Globus pallidus (tissue), 1 donor: ENCODE measurements at regions not wholly inside any gene's neighbourhood (a gene's known extent, or its start where the extent isn't known, plus 50 kb on each side); places are given as distances from the start of the nearest gene placed in this dataset.
A peak's percentile ranks its signal among the peaks of the same experiment; 100 is the strongest.
"Not testable (repeated sequence)": the region's sequence is repeated elsewhere in the genome, so short reads cannot be mapped to it uniquely, and the experiment has no call there.

Experiments used
- DNase-seq: peaks from one replicate; pipeline ENCODE4 v3.0.0-alpha.2; 2015; ENCODE audit warnings: low spot score

- no peak for DNase-seq
Measured at GRCh38 chr14:52202151-52202550, 65.3 kb upstream of the PTGDR start.

GRCh38 chr14:52190337-52190931, 77.1 kb upstream of the PTGDR start:
- no peak for DNase-seq

- no peak for DNase-seq
Measured at GRCh38 chr14:52189325-52189724, 78.2 kb upstream of the PTGDR start.

- DNase-seq: no peak
Measured at GRCh38 chr14:52188381-52188780, 79.1 kb upstream of the PTGDR start.

GRCh38 chr14:52185178-52185577, 82.3 kb upstream of the PTGDR start:
- no peak for DNase-seq

GRCh38 chr14:52182853-52183252, 84.6 kb upstream of the PTGDR start:
- DNase-seq: no peak

- no peak for DNase-seq
Measured at GRCh38 chr14:52179141-52179790, 88.2 kb upstream of the PTGDR start.

GRCh38 chr14:52175982-52176502, 91.5 kb upstream of the PTGDR start:
- no peak for DNase-seq

- not testable (repeated sequence) for DNase-seq
Measured at GRCh38 chr14:52171932-52172331, 95.6 kb upstream of the PTGDR start.

- DNase-seq: no peak
Measured at GRCh38 chr14:52166822-52167221, 98.0 kb upstream of the NID2 start.

GRCh38 chr14:52155651-52156213, 86.9 kb upstream of the NID2 start:
- DNase-seq: no peak

- DNase-seq: no peak
Measured at GRCh38 chr14:52154992-52155650, 86.3 kb upstream of the NID2 start.

- DNase-seq: no peak
Measured at GRCh38 chr14:52153939-52154338, 85.1 kb upstream of the NID2 start.

GRCh38 chr14:52150162-52150561, 81.3 kb upstream of the NID2 start:
- no peak for DNase-seq

- no peak for DNase-seq
Measured at GRCh38 chr14:52148371-52148770, 79.5 kb upstream of the NID2 start.

GRCh38 chr14:52146504-52146903, 77.6 kb upstream of the NID2 start:
- DNase-seq: no peak

- DNase-seq: not testable (repeated sequence)
Measured at GRCh38 chr14:52144099-52144498, 75.2 kb upstream of the NID2 start.

GRCh38 chr14:52142504-52142903, 73.6 kb upstream of the NID2 start:
- DNase-seq: no peak

GRCh38 chr14:52131640-52132320, 62.9 kb upstream of the NID2 start:
- DNase-seq: peak; percentile 88

- no peak for DNase-seq
Measured at GRCh38 chr14:52129721-52130120, 60.9 kb upstream of the NID2 start.

- no peak for DNase-seq
Measured at GRCh38 chr14:52125885-52126284, 57.0 kb upstream of the NID2 start.
